ENCODE measurements at regions not wholly inside any gene's neighbourhood (a gene's known extent, or its start where the extent isn't known, plus 50 kb on each side); places are given as distances from the start of the nearest gene placed in this dataset.
A peak's percentile ranks its signal among the peaks of the same experiment; 100 is the strongest.
"Not testable (repeated sequence)": the region's sequence is repeated elsewhere in the genome, so short reads cannot be mapped to it uniquely, and the experiment has no call there.

DNA sequence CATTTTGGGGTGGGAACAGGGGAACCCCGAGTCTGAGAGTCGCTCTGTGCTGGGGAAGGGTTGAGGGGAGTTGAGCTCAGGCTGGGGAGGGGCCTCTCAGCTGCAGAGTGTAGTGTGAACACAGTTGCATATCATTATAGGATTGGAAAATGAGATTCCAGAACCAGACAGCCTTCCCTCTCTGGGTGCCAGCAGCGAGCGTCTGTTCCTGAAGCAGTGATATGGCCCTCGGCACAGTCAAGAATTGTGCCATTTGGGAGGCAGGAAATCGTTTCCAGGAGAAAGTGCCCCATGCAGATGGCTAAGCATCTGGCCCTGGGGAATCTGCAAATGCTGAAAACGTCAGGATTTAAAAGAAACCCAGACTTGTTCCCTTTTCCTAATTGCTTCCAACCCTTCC is 70.4 kb upstream of the SFSWAP start:
- no peak for DNase-seq

DNA sequence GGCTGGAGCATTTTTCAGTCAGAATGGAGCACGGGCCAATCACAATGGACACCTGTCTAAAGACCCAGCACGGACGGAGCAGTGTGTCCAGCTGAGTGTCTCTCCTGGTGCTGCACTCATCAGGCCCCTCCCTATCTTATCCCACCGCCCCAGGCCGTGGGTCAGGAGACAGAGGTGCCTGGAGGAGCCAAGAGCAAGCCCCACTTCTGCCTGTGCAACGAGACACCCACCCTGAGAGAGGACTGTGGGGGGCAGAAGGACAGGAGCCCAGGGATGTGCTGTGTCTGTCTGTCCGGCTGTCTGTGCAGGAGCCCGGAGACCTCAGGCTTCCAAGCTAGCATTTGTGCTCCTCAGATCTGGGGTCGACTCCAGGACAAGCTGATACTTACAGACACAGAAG is 69.6 kb upstream of the SFSWAP start:
- no peak for DNase-seq

DNA sequence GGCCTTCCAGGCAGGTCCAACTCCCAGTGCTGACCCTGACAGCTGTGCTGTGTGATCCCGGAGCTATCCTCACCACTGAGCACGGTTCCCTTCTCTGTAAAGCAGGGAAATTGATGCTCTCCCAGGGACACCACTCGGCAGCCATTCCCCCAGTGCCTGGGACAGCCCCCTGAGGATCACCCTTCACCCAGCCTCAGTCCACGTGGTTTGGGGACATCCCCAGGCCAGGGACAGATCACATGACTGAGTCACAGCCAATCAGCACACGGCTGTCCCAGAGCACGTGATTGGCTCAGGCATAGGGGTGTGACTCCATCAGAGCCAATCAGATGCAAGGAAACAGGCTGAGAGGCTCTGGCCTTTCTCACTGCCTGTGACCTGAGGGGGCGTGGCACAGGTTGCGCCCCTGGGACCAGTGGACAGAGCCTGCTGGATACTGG is 68.8 kb upstream of the SFSWAP start:
- DNase-seq = no peak

- no peak for DNase-seq
Observed at GRCh38 chr12:131642771-131643170, 68.1 kb upstream of the SFSWAP start.

DNA sequence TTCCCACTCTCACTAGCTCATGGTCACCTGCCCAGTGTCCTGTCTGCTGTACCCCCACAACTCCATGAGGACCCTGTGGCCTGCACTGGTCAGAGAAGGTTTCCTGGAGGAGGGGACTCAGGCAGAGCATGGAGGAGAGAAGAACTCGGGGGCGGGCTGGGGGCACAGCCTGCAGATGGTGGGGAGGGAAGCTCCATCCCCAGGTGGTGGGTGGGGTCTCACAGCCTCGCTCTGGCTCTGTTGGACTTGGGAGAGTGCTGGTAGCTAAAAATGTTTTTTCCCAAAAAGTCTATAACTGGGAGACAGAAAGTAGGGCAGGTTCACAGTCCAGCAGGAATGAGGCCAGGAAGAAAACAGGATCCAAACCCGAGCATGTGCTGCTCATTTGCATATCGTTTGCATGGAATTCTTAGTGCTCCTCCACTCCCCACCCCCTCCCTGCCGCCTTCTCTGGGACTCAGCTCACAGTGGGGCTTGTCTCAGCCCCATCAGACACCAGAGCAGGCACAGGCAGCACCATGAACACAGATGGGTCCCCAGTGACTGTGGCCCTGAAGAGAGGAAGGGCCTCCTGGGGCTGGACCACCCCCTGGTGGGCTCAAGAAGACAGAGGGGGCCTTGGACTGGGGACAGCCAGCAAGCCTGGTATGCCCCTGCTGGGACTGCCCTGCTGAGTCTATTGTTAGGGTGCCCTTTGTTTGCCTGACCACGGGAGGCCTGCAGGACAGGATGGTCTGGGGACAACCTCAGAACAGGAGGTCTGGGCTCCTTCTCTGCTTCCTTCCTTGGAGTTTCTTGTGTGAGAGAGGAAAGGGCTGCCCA is 67.0 kb upstream of the SFSWAP start:
- peak; percentile 88 to 97 for DNase-seq

GRCh38 chr12:131644481-131644880 is 66.4 kb upstream of the SFSWAP start:
- no peak for DNase-seq

GRCh38 chr12:131644917-131645316 is 66.0 kb upstream of the SFSWAP start:
- peak in 1 of 2 experiments; percentile 52 for DNase-seq

GRCh38 chr12:131645557-131645956 is 65.3 kb upstream of the SFSWAP start:
- DNase-seq = not testable (repeated sequence)

GRCh38 chr12:131646444-131646843 is 64.4 kb upstream of the SFSWAP start:
- not testable (repeated sequence) for DNase-seq

- no peak for DNase-seq
Observed at GRCh38 chr12:131647667-131648066, 63.2 kb upstream of the SFSWAP start.

DNA sequence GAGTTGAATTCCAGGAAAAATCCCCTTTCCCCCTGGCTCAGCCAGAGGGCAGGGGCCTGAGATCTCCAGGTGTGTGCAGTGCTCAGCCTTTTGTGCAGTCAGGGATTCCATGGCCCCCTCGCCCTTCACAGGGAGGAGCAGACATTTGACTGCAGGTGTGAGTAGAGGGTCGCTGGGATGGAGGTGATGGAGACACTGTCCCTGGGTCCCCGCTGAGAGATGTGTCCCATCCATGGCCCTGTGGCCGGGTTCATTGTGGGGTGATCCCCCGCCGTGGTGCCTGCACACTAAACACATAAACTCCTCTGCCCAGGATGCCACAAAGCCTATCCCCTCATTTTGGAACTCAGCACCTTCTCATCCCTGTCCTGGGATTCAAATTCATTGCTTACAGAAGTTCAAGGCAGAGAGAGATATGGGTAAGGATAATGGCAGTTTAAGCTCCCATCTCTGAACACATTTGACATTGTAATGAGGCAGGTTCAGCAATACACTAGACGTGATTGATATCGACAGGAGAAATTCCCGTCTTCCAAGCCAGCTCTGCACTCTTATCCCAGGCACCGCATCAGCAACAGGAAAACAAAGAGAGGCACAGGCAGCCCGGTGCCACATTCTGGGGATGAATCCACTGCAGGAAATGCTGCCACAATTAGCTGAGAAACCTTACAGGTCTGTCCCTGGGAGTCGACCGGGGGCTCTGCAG is 55.3 kb upstream of the SFSWAP start:
- DNase-seq = not testable (repeated sequence)

GRCh38 chr12:131656796-131657195 is 54.1 kb upstream of the SFSWAP start:
- not testable (repeated sequence) for DNase-seq

DNA sequence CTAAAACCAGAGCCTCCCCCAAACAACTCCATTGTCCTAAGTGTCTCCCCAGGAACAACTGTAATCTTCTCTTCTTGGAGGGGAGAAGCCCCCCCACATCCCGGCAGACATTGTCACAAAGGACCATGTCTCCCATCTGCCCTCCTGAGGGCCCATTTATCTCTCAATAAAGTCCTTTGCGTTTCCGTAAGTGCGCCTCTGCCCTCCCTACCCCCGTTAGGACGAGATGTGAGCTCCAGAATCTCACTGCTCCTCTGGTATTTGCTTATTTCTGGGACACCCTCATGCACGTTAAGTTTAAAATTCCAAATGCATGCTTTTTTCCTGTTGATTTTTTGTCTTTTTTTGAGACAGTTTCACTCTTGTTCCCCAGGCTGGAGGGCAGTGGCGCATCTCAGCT is 52.3 kb upstream of the SFSWAP start:
- DNase-seq = not testable (repeated sequence)

DNA sequence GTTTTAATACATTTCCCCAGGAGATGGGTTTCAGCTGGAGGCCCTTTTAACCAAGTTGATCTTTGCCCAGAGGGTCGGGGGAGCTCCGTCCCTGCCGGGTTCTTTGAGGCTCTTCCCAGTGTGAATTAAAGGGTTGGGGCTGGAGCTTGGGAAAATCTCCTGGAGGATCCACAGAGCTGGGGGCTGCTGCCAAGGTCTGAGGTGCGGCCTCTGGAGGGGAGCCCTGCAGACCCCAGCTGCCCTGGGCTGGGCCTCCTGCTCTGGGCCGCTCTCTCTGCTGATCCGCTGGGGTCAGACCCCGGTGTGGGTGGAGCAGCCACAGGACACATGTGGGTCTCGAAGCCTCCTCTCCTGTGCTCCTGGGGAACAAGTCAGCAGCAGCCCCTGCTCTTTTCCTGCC is 51.4 kb upstream of the SFSWAP start:
- not testable (repeated sequence) for DNase-seq

GRCh38 chr12:131659976-131660375 is 50.9 kb upstream of the SFSWAP start:
- not testable (repeated sequence) for DNase-seq

DNA sequence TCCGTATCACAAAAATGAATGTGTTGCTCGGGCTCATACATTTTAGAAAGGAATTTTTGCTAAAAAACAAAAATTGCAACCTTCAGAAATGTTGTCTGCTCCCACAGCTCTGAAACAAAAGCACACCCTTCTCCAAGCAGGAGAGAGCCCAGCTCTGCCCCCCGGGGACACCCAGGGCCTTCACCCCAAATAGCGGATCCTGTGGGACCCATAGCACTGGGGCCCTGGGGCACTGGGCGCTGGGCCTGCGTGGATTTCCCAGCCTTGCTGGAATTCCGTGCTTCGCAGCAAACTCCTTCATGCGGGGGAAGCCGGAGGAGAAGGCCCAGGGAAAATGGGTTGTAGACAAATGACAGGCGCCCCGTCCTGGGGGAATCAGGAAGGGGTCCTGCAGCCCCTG is 50.5 kb upstream of the SFSWAP start:
- DNase-seq = not testable (repeated sequence)
